Endothelial cell of umbilical vein (primary cell): ENCODE measurements at regions not wholly inside any gene's neighbourhood (a gene's known extent, or its start where the extent isn't known, plus 50 kb on each side); places are given as distances from the start of the nearest gene placed in this dataset.

Experiments
- BruUV-seq: library from RNA; stranded (reverse); fragments of 400-500 nt; replicated peaks from 2 replicates; lab custom pipeline; 2021; lab: Mats Ljungman, UMichigan
- CTCF ChIA-PET: fragments of 300-600, 350-600 bp; sonication (Branson Sonifier 250); formaldehyde crosslinking; loops from one replicate; lab custom pipeline; 2021; ENCODE audit warnings: antibody characterized with exemption, inconsistent platforms; lab: Charles Lee
- POLR2A ChIA-PET: fragments of 300-600, 350-600 bp; sonication (Branson Sonifier 250); formaldehyde crosslinking; loops from one replicate; lab custom pipeline; 2021; ENCODE audit warnings: antibody characterized with exemption, inconsistent platforms; lab: Charles Lee
- DNase-seq: peaks from one replicate; pipeline ENCODE4 v3.0.0-alpha.2; 2011; ENCODE audit warnings: low read depth, low spot score
- FAIRE-seq: peaks from 2 replicates; lab custom pipeline; 2011; peaks lifted over from hg19 to GRCh38; lab: Jason Lieb, UNC
- H2AFZ ChIP-seq: 2 replicates; pipeline ENCODE4 v1.6.0; 2012; ENCODE audit warnings: low read depth, low read length, control low read depth, inconsistent platforms
- H3K27ac ChIP-seq: 2 replicates; pipeline ENCODE4 v1.5.1; 2011; ENCODE audit warnings: low read depth, mild to moderate bottlenecking, control low read depth, low read length, moderate library complexity; ENCODE audit not compliant: insufficient read depth
- H3K27me3 ChIP-seq, 2 experiments: 2 replicates each; pipeline versions ENCODE4 v1.6.0 to v1.6.1; 2011; ENCODE audit warnings: low read length in 2 of 2, mixed read lengths in 1 of 2; ENCODE audit not compliant: control insufficient read depth in 2 of 2, insufficient read depth in 2 of 2
- H3K36me3 ChIP-seq, 2 experiments: 2 replicates in 1 of 2; 3 replicates in 1 of 2; pipeline ENCODE4 v1.5.1; 2011; ENCODE audit warnings: low read length in 2 of 2, mild to moderate bottlenecking in 1 of 2, moderate library complexity in 1 of 2; ENCODE audit not compliant: control insufficient read depth in 2 of 2, insufficient read depth in 2 of 2; ENCODE audit errors: extremely low read depth in 1 of 2
- H3K4me1 ChIP-seq: 3 replicates; pipeline ENCODE4 v1.5.1; 2011; ENCODE audit warnings: mild to moderate bottlenecking, low read length; ENCODE audit not compliant: control insufficient read depth, insufficient read depth; ENCODE audit errors: extremely low read depth
- H3K4me2 ChIP-seq: 2 replicates; pipeline ENCODE4 v1.6.1; 2011; ENCODE audit warnings: low read length, control low read depth, mixed read lengths; ENCODE audit not compliant: insufficient read depth
- H3K4me3 ChIP-seq, 3 experiments: fragments of 200-600 bp in 1 of 3; sonication (generic), shearing (Covaris generic) in 1 of 3; replicated peaks in 1 of 3; 2 replicates each; pipeline ENCODE4 v1.5.1; 2011 to 2016; ENCODE audit warnings: control low read depth in 3 of 3, low read length in 3 of 3, mild to moderate bottlenecking in 2 of 3, inconsistent platforms in 1 of 3, low read depth in 1 of 3, moderate library complexity in 1 of 3; ENCODE audit not compliant: insufficient read depth in 1 of 3
- H3K79me2 ChIP-seq: 2 replicates; pipeline ENCODE4 v1.6.0; 2012; ENCODE audit warnings: low read length, inconsistent platforms; ENCODE audit not compliant: control insufficient read depth, insufficient read depth
- H3K9ac ChIP-seq: replicated peaks from 2 replicates; pipeline ENCODE3; 2011; ENCODE audit warnings: low read length, control low read depth; ENCODE audit not compliant: insufficient read depth; ENCODE audit errors: extremely low read depth
- H3K9me1 ChIP-seq: replicated peaks from 3 replicates; pipeline ENCODE4 v1.6.0; 2011; ENCODE audit warnings: mild to moderate bottlenecking, low read length; ENCODE audit not compliant: control insufficient read depth, insufficient read depth; ENCODE audit errors: extremely low read depth
- H3K9me3 ChIP-seq: replicated peaks from 2 replicates; pipeline ENCODE4 v1.5.1; 2012; ENCODE audit warnings: low read length, inconsistent platforms; ENCODE audit not compliant: control insufficient read depth, insufficient read depth
- H4K20me1 ChIP-seq: replicated peaks from 2 replicates; pipeline ENCODE3; 2011; ENCODE audit warnings: mild to moderate bottlenecking, low read length; ENCODE audit not compliant: control insufficient read depth, insufficient read depth; ENCODE audit errors: extremely low read depth
- EZH2 ChIP-seq: IDR thresholded peaks from 2 replicates; pipeline ENCODE4 v1.6.1; 2012; ENCODE audit warnings: borderline replicate concordance, low read depth, mild to moderate bottlenecking, moderate library complexity, low read length, inconsistent platforms; ENCODE audit not compliant: severe bottlenecking
- FOS ChIP-seq: IDR thresholded peaks from 2 replicates; pipeline ENCODE4 v1.6.1; 2011; ENCODE audit warnings: mild to moderate bottlenecking, low read length, moderate library complexity, borderline replicate concordance; ENCODE audit not compliant: insufficient read depth
- GATA2 ChIP-seq: IDR thresholded peaks from 2 replicates; pipeline ENCODE4 v1.7.0; 2011; ENCODE audit warnings: low read depth, mild to moderate bottlenecking, moderate library complexity, mixed read lengths, low read length; ENCODE audit not compliant: insufficient read length, insufficient read depth
- dilution Hi-C: fragments of 300-500 bp; cut with MboI; formaldehyde crosslinking; loops from one replicate; pipeline ENCODE4 v1.15.0; 2019; ENCODE audit warnings: low sequenced_read_pairs; ENCODE audit not compliant: extremely low pct_ligation_motif_present
- intact Hi-C: fragments of 100-400 bp; cut with micrococcal nuclease; formaldehyde crosslinking; loops from one replicate; pipeline ENCODE4 v1.10.0; 2022
- TF ChIP-seq, protein P1 (sequence below), 2 donors: IDR thresholded peaks; 1 replicate in 1 of 2; 2 replicates in 1 of 2; pipeline ENCODE4 v1.5.1; 2011; ENCODE audit warnings: low read length in 2 of 2, mild to moderate bottlenecking in 2 of 2, moderate library complexity in 2 of 2, control low read depth in 1 of 2, inconsistent platforms in 1 of 2, low read depth in 1 of 2; ENCODE audit not compliant: insufficient read depth in 1 of 2; ENCODE audit errors: extremely low read depth in 1 of 2

DNA sequence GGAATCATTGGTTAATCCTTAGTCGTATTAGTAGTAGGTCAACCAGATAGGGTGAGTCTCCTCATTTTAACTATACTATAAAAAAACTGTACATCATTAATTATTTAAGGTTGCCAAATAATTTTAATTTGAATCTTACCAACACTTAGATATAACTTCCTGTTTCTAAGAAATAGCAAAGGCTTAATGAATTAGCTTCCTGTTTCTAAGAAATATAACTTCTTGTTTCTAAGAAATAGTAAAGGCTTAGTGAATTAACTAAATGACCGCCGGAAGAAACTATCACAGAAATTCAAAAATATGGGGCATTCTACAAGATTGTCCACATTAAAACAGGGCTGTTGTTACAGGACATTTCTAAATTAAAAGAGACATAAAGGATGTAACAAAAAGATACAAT lies 392.9 kb upstream of the FOXG1 start:
- H3K79me2 ChIP-seq = no peaks in the 10 kb centered on the region
- POLR2A ChIA-PET = interaction anchor here (0.6 kb wide), 1 partner anchor 21 kb away, joined by 3 read pairs; no protein-coding TSS in a partner anchor
- peaks cover 5% of the 10 kb centered on the region for H3K4me1 ChIP-seq
- H2AFZ ChIP-seq = no peak overlapping the region
- no peaks in the 10 kb centered on the region for H3K9me1 ChIP-seq
- no peak for TF ChIP-seq GATA2
- H3K27me3 ChIP-seq = no peaks in the 10 kb centered on the region
- intact Hi-C loops = loop anchor here (2.0 kb wide), 1 partner anchor 37 kb away; no protein-coding TSS in a partner anchor
- no peak overlapping the region for H3K9ac ChIP-seq
- H4K20me1 ChIP-seq = no peaks in the 10 kb centered on the region
- no TSS peak for BruUV-seq
- dilution Hi-C loops = no loop called here
- no peak overlapping the region for H3K4me2 ChIP-seq
- DNase-seq (no peak), FAIRE-seq (no peak)
- H3K4me3 ChIP-seq = no peak overlapping the region
- no peaks in the 10 kb centered on the region for H3K9me3 ChIP-seq
- CTCF ChIA-PET = interaction anchor here (0.7 to 3.6 kb wide), 8 partner anchors 9 to 235 kb away, joined by 3 to 55 read pairs (median 5); no protein-coding TSS in a partner anchor
- no peaks in the 10 kb centered on the region for H3K36me3 ChIP-seq
- H3K27ac ChIP-seq = no peak overlapping the region

DNA sequence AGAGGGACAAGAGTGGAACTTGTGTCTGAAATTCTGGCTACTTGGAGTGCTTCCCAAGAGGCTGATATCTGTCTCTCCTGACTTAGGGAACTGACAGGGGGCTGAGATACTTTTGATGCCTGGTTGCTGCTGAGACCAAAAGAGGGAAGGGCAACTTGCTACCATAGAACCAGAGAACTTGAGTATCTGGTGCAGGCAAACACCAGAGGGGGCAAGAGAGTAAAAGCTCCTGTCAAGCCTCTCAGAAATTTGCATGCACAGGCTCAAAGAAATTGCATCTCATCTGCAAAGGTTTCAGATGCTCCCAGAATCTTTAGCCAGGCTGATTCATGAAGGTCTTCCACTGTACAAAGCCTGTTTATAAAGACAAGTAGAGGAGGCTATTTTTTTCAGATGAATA lies 391.3 kb upstream of the FOXG1 start:
- DNase-seq (peak; percentile 19), FAIRE-seq (no peak)
- intact Hi-C loops (loop anchor here (1.0 to 2.0 kb wide), 3 partner anchors 36 to 234 kb away; no protein-coding TSS in a partner anchor), dilution Hi-C loops (no loop called here)
- Histone ChIP-seq H4K20me1 (no peaks in the 10 kb centered on the region), H3K9me1 (no peaks in the 10 kb centered on the region), H3K79me2 (no peaks in the 10 kb centered on the region), H3K4me1 (peaks cover 5% of the 10 kb centered on the region), H3K4me3 (no peak overlapping the region), H3K27me3 (no peaks in the 10 kb centered on the region), H3K9me3 (no peaks in the 10 kb centered on the region), H3K4me2 (no peak overlapping the region), H3K9ac (no peak overlapping the region), H3K27ac (no peak overlapping the region), H3K36me3 (no peaks in the 10 kb centered on the region), H2AFZ (peak overlapping the region; percentile 45)
- no TSS peak for BruUV-seq
- no peak for TF ChIP-seq FOS
- TF ChIP-seq, protein P1, sequence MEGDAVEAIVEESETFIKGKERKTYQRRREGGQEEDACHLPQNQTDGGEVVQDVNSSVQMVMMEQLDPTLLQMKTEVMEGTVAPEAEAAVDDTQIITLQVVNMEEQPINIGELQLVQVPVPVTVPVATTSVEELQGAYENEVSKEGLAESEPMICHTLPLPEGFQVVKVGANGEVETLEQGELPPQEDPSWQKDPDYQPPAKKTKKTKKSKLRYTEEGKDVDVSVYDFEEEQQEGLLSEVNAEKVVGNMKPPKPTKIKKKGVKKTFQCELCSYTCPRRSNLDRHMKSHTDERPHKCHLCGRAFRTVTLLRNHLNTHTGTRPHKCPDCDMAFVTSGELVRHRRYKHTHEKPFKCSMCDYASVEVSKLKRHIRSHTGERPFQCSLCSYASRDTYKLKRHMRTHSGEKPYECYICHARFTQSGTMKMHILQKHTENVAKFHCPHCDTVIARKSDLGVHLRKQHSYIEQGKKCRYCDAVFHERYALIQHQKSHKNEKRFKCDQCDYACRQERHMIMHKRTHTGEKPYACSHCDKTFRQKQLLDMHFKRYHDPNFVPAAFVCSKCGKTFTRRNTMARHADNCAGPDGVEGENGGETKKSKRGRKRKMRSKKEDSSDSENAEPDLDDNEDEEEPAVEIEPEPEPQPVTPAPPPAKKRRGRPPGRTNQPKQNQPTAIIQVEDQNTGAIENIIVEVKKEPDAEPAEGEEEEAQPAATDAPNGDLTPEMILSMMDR (IDR thresholded peaks at IDR 0.05; ENCODE audit: extremely low read depth in 1 of 2, insufficient read depth in 1 of 2, low read depth in 1 of 2, low read length in 2 of 2) = peak; percentile 33 to 39
- no peak for TF ChIP-seq EZH2
- CTCF ChIA-PET = interaction anchor here (0.7 to 3.6 kb wide), 12 partner anchors 9 to 233 kb away, joined by 3 to 55 read pairs (median 5); no protein-coding TSS in a partner anchor
- POLR2A ChIA-PET = no interaction called here
